ENCODE measurements at regions not wholly inside any gene's neighbourhood (a gene's known extent, or its start where the extent isn't known, plus 50 kb on each side); places are given as distances from the start of the nearest gene placed in this dataset.

GRCh38 chr4:104986306-104986705 is 160.4 kb upstream of the TET2 start:
- TF ChIP-seq CTCF (IDR thresholded peaks at IDR 0.05; ENCODE audit: low read depth, low read length) = no peak
- no peak overlapping the region for H3K4me3 ChIP-seq (ENCODE audit: low read depth, low read length)

GRCh38 chr4:104989371-104989770 is 157.3 kb upstream of the TET2 start:
- TF ChIP-seq CTCF (IDR thresholded peaks at IDR 0.05; ENCODE audit: low read depth, low read length) = no peak
- no peak overlapping the region for H3K4me3 ChIP-seq (ENCODE audit: low read depth, low read length)

- no peak overlapping the region for H3K4me3 ChIP-seq (ENCODE audit: low read depth, low read length)
- no peak for TF ChIP-seq CTCF (IDR thresholded peaks at IDR 0.05; ENCODE audit: low read depth, low read length)
Measured at GRCh38 chr4:105002278-105002677, 144.4 kb upstream of the TET2 start.

- no peak for TF ChIP-seq CTCF (IDR thresholded peaks at IDR 0.05; ENCODE audit: low read depth, low read length)
Measured at GRCh38 chr4:105014234-105014633, 132.4 kb upstream of the TET2 start.

GRCh38 chr4:105014635-105015034 is 132.0 kb upstream of the TET2 start:
- TF ChIP-seq CTCF (IDR thresholded peaks at IDR 0.05; ENCODE audit: low read depth, low read length) = no peak
- H3K4me3 ChIP-seq (ENCODE audit: low read depth, low read length) = no peak overlapping the region

More at GRCh38 chr4:105014234-105014633, 132.4 kb upstream of the TET2 start:
- H3K4me3 ChIP-seq (ENCODE audit: low read depth, low read length) = no peak overlapping the region

GRCh38 chr4:105015750-105016149 is 130.9 kb upstream of the TET2 start:
- no peak overlapping the region for H3K4me3 ChIP-seq (ENCODE audit: low read depth, low read length)
- TF ChIP-seq CTCF (IDR thresholded peaks at IDR 0.05; ENCODE audit: low read depth, low read length) = no peak

- H3K4me3 ChIP-seq (ENCODE audit: low read depth, low read length) = no peak overlapping the region
Measured at GRCh38 chr4:105022811-105023667, 123.6 kb upstream of the TET2 start.

More at GRCh38 chr4:105022811-105023667, 123.6 kb upstream of the TET2 start:
- no peak for TF ChIP-seq CTCF (IDR thresholded peaks at IDR 0.05; ENCODE audit: low read depth, low read length)

All from WI38 (cell line).